Skeletal muscle cell (primary cell): ENCODE measurements at regions not wholly inside any gene's neighbourhood (a gene's known extent, or its start where the extent isn't known, plus 50 kb on each side); places are given as distances from the start of the nearest gene placed in this dataset.
A peak's percentile ranks its signal among the peaks of the same experiment; 100 is the strongest.

Experiments
- DNase-seq: peaks from one replicate; pipeline ENCODE4 v3.0.0-alpha.2; 2010; ENCODE audit warnings: low read depth
- H3K4me3 ChIP-seq: 2 replicates; pipeline ENCODE4 v1.5.1; 2011; ENCODE audit warnings: low read depth, mild to moderate bottlenecking, control low read depth, low read length, moderate library complexity

GRCh38 chr21:22890656-22891055 is 1892.4 kb downstream of the NCAM2 start:
- no peak overlapping the region for H3K4me3 ChIP-seq
- DNase-seq, result no peak

- DNase-seq, result no peak
- no peak overlapping the region for H3K4me3 ChIP-seq
These were observed 1893.8 kb downstream of the NCAM2 start for GRCh38 chr21:22892028-22892427.

GRCh38 chr21:22892740-22893139 is 1894.5 kb downstream of the NCAM2 start:
- DNase-seq, result no peak
- H3K4me3 ChIP-seq, result no peak overlapping the region

- no peak overlapping the region for H3K4me3 ChIP-seq
- DNase-seq, result no peak
These were observed 1899.9 kb downstream of the NCAM2 start for GRCh38 chr21:22898051-22898665.

GRCh38 chr21:22900490-22900889 is 1902.3 kb downstream of the NCAM2 start:
- DNase-seq, result peak; percentile 0

GRCh38 chr21:22903851-22904250 is 1905.6 kb downstream of the NCAM2 start:
- H3K4me3 ChIP-seq, result no peak overlapping the region
- DNase-seq, result no peak

More at GRCh38 chr21:22900490-22900889, 1902.3 kb downstream of the NCAM2 start:
- no peak overlapping the region for H3K4me3 ChIP-seq

- no peak overlapping the region for H3K4me3 ChIP-seq
- DNase-seq, result no peak
These were observed 1906.2 kb downstream of the NCAM2 start for GRCh38 chr21:22904385-22904784.

DNA sequence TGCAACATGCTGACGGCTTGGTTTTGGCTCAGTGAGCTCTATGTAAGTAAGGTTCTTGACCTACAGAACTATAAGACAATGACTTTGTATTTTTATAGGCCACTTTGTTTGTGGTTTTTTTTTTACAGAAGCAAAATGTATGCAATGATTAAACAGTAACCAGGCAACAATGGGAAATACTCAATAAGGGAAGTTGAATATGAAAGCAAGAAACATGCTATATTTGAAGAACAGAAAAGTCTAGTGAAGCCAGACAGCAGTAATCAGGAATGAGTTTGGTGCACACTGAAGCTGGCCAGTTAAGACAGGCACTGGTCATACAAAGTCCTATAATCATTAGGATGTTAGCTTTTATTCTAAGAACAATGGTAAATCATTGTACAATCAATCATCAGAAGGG is 1926.8 kb downstream of the NCAM2 start:
- DNase-seq, result no peak

GRCh38 chr21:22927469-22927868 is 1929.3 kb downstream of the NCAM2 start:
- H3K4me3 ChIP-seq, result no peak overlapping the region
- DNase-seq, result no peak

More for the DNA sequence above, 1926.8 kb downstream of the NCAM2 start:
- no peak overlapping the region for H3K4me3 ChIP-seq

- DNase-seq, result no peak
- H3K4me3 ChIP-seq, result no peak overlapping the region
These were observed 1943.7 kb downstream of the NCAM2 start for GRCh38 chr21:22941779-22942490.

- no peak for DNase-seq
- H3K4me3 ChIP-seq, result no peak overlapping the region
These were observed 1957.3 kb downstream of the NCAM2 start for GRCh38 chr21:22955559-22955958.

DNA sequence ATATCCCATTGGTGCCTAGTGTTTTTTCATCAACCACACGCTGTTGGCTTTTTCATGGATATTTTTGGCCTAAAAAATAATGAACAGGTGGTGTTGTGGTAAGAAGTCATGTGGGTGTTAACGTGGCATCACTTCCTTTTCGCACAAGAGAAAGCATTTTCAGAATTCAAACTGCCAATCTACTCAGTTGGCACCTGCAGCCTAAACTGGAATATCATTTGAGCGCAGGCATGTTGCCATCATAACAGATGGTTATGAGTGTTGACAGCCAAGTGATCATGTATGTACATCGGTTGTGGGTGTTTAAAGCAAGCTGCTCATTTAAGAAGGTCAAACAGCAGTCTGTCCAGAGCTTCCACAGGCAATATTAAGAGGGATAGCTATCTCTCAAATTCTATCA is 1963.0 kb downstream of the NCAM2 start:
- peak; percentile 4 for DNase-seq
- H3K4me3 ChIP-seq, result no peak overlapping the region

DNA sequence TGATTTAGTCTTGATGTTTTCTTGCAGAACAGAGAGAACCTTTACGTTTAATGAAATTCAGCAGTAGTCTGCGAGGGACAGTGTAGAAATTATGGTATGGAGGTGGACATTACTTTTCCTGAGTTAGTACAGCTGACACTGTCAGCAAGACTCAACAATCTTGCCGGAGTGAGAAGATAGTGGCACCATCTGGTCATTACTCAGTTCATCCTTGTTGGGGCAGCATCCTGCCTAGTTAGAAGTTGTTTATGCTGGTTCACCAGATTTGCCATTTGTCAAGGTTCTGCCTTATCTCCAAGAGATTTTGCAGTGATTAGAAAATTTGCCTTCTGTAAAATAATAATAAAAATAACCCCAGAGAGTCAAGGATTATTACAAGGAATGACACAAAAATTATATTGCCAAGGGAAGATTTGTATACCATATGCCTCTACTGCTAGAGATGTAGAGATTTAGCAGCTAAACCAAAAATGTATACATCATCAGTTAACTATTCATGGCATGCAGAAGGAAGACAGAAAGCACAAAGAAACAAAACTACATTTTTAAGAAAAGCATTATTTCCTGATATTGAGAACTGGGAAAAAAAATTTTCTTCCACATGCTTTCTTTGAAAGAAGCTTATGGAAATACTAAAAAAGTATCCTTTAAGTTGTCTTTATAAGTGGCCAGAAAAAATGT is 1967.4 kb downstream of the NCAM2 start:
- no peak overlapping the region for H3K4me3 ChIP-seq
- no peak for DNase-seq

GRCh38 chr21:22981819-22982218 is 1983.6 kb downstream of the NCAM2 start:
- DNase-seq, result no peak
- H3K4me3 ChIP-seq, result no peak overlapping the region

DNA sequence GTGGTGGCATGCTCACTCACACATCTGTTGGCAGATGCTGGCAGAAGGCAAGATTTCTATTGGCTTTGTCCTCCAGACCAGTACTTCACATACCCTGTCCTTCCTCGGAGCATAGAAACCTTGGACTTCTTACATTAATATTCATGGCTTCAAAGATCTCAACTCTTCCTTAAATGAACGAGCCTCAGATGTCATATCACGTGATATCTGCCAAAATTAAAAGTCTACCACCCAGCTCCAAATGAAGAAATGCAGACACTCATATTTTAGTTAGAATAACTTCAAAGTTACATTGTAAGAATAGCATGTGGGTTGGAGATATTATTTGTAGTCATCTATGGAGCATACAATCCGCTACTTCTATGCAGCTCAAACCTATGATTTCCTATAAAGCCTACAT is 1994.9 kb downstream of the NCAM2 start:
- no peak overlapping the region for H3K4me3 ChIP-seq
- no peak for DNase-seq

GRCh38 chr21:22993822-22994574 is 1995.8 kb downstream of the NCAM2 start:
- H3K4me3 ChIP-seq, result no peak overlapping the region
- DNase-seq, result no peak

DNA sequence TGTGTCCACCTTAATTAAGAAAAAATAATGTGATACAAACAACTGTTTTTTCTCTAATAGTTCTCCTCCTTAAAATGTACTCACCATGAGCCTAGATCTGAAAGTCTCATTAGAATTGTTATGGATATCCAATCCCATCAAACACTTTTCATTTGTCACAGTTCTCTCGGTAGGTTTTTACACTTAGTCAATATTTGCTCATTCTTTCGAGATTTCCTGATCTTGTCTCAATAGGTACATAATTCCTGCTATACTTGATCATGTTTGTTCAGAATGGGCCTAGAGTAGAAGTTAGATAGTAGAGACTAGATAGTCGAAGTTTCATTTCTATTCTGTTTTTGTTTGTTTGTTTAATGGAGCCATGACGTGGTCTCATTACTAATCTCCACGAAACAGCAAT is 2005.7 kb downstream of the NCAM2 start:
- H3K4me3 ChIP-seq, result no peak overlapping the region
- no peak for DNase-seq

GRCh38 chr21:23008601-23009202 is 2010.5 kb downstream of the NCAM2 start:
- H3K4me3 ChIP-seq, result no peak overlapping the region
- DNase-seq, result no peak

DNA sequence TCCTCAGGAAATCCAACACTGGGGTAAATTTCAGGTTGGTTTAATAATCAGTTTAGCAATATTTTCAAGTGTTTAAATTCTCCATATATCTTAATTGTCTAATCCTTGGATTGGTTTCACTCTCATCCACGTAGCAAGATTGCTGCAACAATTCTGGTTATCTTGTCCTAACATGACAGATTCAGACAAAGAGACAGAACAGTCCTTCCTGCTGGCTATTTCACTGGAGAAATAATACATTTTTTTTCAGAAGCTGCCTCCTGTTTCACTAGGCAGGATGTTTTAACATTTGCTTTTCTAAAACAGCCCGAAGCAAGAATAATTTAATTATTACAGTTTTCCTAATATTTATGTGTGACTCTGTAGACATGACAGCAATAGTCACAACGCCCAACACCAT is 2011.2 kb downstream of the NCAM2 start:
- no peak for DNase-seq
- H3K4me3 ChIP-seq, result no peak overlapping the region

DNA sequence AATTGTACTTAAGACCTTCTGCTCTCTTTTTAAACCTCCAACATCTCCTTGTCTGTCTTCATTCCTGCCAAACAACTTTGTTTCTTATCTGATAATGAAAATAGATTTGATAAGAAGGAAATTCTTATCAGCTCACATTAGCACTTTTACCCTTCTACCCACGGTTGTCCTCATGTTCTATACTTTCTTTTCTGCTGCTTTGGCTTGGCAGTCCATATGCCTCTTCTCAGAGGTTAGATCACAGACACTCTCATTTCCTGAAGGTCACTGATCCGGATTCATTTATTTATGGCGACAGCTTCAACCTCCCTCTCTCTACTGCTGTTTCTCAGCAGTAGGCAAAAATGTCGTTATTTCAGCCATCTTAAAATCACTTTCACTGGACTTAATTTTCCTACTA is 2015.8 kb downstream of the NCAM2 start:
- DNase-seq, result no peak
- no peak overlapping the region for H3K4me3 ChIP-seq
